Thymus (tissue), 11 donors: ENCODE measurements at regions not wholly inside any gene's neighbourhood (a gene's known extent, or its start where the extent isn't known, plus 50 kb on each side); places are given as distances from the start of the nearest gene placed in this dataset.

Experiments
- DNase-seq, 9 donors: peaks; one replicate each; pipeline ENCODE4 v3.0.0-alpha.2; 2013; ENCODE audit warnings: low spot score in 9 of 9, low read depth in 6 of 9, missing footprints in 1 of 9
- H3K27ac ChIP-seq, 2 donors: one replicate each; pipeline ENCODE4 v1.5.1; 2013; ENCODE audit warnings: control low read depth in 1 of 2, low read depth in 1 of 2, low read length in 1 of 2, mild to moderate bottlenecking in 1 of 2, moderate library complexity in 1 of 2
- H3K27me3 ChIP-seq, 2 donors: one replicate each; pipeline ENCODE4 v1.5.1; 2013; ENCODE audit warnings: low read length in 1 of 2; ENCODE audit not compliant: control insufficient read depth in 2 of 2, insufficient read depth in 1 of 2
- H3K36me3 ChIP-seq, 2 donors: one replicate each; pipeline ENCODE4 v1.5.1; 2013; ENCODE audit warnings: low read length in 1 of 2, mild to moderate bottlenecking in 1 of 2, moderate library complexity in 1 of 2; ENCODE audit not compliant: control insufficient read depth in 2 of 2, insufficient read depth in 2 of 2
- H3K4me1 ChIP-seq, 2 donors: one replicate each; pipeline ENCODE4 v1.5.1; 2013; ENCODE audit warnings: low read length in 2 of 2; ENCODE audit not compliant: control insufficient read depth in 2 of 2, insufficient read depth in 2 of 2
- H3K4me3 ChIP-seq, 2 donors: one replicate each; pipeline ENCODE4 v1.5.1; 2013; ENCODE audit warnings: low read length in 2 of 2, control low read depth in 1 of 2, mild to moderate bottlenecking in 1 of 2
- H3K9me3 ChIP-seq, 2 donors: one replicate each; pipeline ENCODE4 v1.5.1; 2013; ENCODE audit warnings: low read length in 1 of 2, mild to moderate bottlenecking in 1 of 2; ENCODE audit not compliant: control insufficient read depth in 2 of 2, insufficient read depth in 1 of 2
- WGBS: extraction: QIAGEN DNeasy Blood & Tissue Kit; methylation state at CpG from one replicate; pipeline ENCODE4 v1.1.7; 2013; 5-methylcytosine and 5-hydroxymethylcytosine counted together
- donor health status: healthy.

- Histone ChIP-seq H3K4me3 (no peak overlapping the region), H3K4me1 (no peaks in the 10 kb centered on the region), H3K36me3 (no peaks in the 10 kb centered on the region), H3K27ac (no peak overlapping the region), H3K27me3 (no peaks in the 10 kb centered on the region), H3K9me3 (no peaks in the 10 kb centered on the region)
- no peak for DNase-seq
Observed at GRCh38 chr2:40877734-40878288, 425.9 kb upstream of the SLC8A1 start.

- no peak for DNase-seq
- H3K27ac ChIP-seq = no peak overlapping the region
- no peaks in the 10 kb centered on the region for H3K4me1 ChIP-seq
- H3K9me3 ChIP-seq = no peaks in the 10 kb centered on the region
- H3K36me3 ChIP-seq = no peaks in the 10 kb centered on the region
- no peaks in the 10 kb centered on the region for H3K27me3 ChIP-seq
- 94% methylated on average over 1 of the region's 1 CpG for WGBS
- no peak overlapping the region for H3K4me3 ChIP-seq
Observed at GRCh38 chr2:40879305-40879704, 427.4 kb upstream of the SLC8A1 start.

GRCh38 chr2:40886100-40886499 is 434.2 kb upstream of the SLC8A1 start:
- H3K27ac ChIP-seq = no peak overlapping the region
- no peaks in the 10 kb centered on the region for H3K9me3 ChIP-seq
- no peaks in the 10 kb centered on the region for H3K36me3 ChIP-seq
- no peak for DNase-seq
- H3K4me1 ChIP-seq = no peaks in the 10 kb centered on the region
- H3K27me3 ChIP-seq = no peaks in the 10 kb centered on the region
- WGBS = 99% methylated on average over 1 of the region's 1 CpG
- no peak overlapping the region for H3K4me3 ChIP-seq

GRCh38 chr2:40886655-40887054 is 434.8 kb upstream of the SLC8A1 start:
- WGBS = 98% methylated on average over 1 of the region's 1 CpG
- no peak overlapping the region for H3K27ac ChIP-seq
- H3K9me3 ChIP-seq = no peaks in the 10 kb centered on the region
- no peaks in the 10 kb centered on the region for H3K4me1 ChIP-seq
- no peak for DNase-seq
- no peak overlapping the region for H3K4me3 ChIP-seq
- no peaks in the 10 kb centered on the region for H3K36me3 ChIP-seq
- H3K27me3 ChIP-seq = no peaks in the 10 kb centered on the region

GRCh38 chr2:40896358-40896757 is 444.5 kb upstream of the SLC8A1 start:
- no peaks in the 10 kb centered on the region for H3K9me3 ChIP-seq
- no peak overlapping the region for H3K4me3 ChIP-seq
- no peaks in the 10 kb centered on the region for H3K4me1 ChIP-seq
- no peaks in the 10 kb centered on the region for H3K36me3 ChIP-seq
- H3K27ac ChIP-seq = no peak overlapping the region
- no peaks in the 10 kb centered on the region for H3K27me3 ChIP-seq
- DNase-seq = no peak

GRCh38 chr2:40914666-40915065 is 462.8 kb upstream of the SLC8A1 start:
- H3K27ac ChIP-seq = no peak overlapping the region
- no peaks in the 10 kb centered on the region for H3K27me3 ChIP-seq
- H3K9me3 ChIP-seq = no peaks in the 10 kb centered on the region
- H3K36me3 ChIP-seq = no peaks in the 10 kb centered on the region
- no peaks in the 10 kb centered on the region for H3K4me1 ChIP-seq
- H3K4me3 ChIP-seq = no peak overlapping the region
- DNase-seq = no peak

GRCh38 chr2:40915651-40916050 is 463.8 kb upstream of the SLC8A1 start:
- Histone ChIP-seq H3K36me3 (no peaks in the 10 kb centered on the region), H3K27me3 (no peaks in the 10 kb centered on the region), H3K27ac (no peak overlapping the region), H3K4me1 (no peaks in the 10 kb centered on the region), H3K4me3 (no peak overlapping the region), H3K9me3 (no peaks in the 10 kb centered on the region)
- no peak for DNase-seq

- no peaks in the 10 kb centered on the region for H3K27me3 ChIP-seq
- no peaks in the 10 kb centered on the region for H3K36me3 ChIP-seq
- no peaks in the 10 kb centered on the region for H3K9me3 ChIP-seq
- 95% methylated on average over 2 of the region's 2 CpGs for WGBS
- H3K4me1 ChIP-seq = peaks cover 0 to 6% of the 10 kb centered on the region in 2 donors
- DNase-seq = no peak
- H3K27ac ChIP-seq = no peak overlapping the region
- no peak overlapping the region for H3K4me3 ChIP-seq
Observed at GRCh38 chr2:40935349-40935748, 483.5 kb upstream of the SLC8A1 start.

- H3K4me3 ChIP-seq = no peak overlapping the region
- no peak overlapping the region for H3K27ac ChIP-seq
- no peaks in the 10 kb centered on the region for H3K36me3 ChIP-seq
- H3K9me3 ChIP-seq = no peaks in the 10 kb centered on the region
- peaks cover 0 to 6% of the 10 kb centered on the region in 2 donors for H3K4me1 ChIP-seq
- DNase-seq = no peak
- 97% methylated on average over 3 of the region's 3 CpGs for WGBS
- H3K27me3 ChIP-seq = no peaks in the 10 kb centered on the region
Observed at GRCh38 chr2:40937284-40937683, 485.4 kb upstream of the SLC8A1 start.

GRCh38 chr2:40953341-40953740 is 501.5 kb upstream of the SLC8A1 start:
- no peak for DNase-seq
- H3K27me3 ChIP-seq = no peaks in the 10 kb centered on the region
- H3K36me3 ChIP-seq = no peaks in the 10 kb centered on the region
- H3K4me1 ChIP-seq = no peaks in the 10 kb centered on the region
- 99% methylated on average over 3 of the region's 3 CpGs for WGBS
- no peak overlapping the region for H3K27ac ChIP-seq
- no peaks in the 10 kb centered on the region for H3K9me3 ChIP-seq
- H3K4me3 ChIP-seq = no peak overlapping the region
